ENCODE measurements at regions not wholly inside any gene's neighbourhood (a gene's known extent, or its start where the extent isn't known, plus 50 kb on each side); places are given as distances from the start of the nearest gene placed in this dataset.
A peak's percentile ranks its signal among the peaks of the same experiment; 100 is the strongest.
"Not testable (repeated sequence)": the region's sequence is repeated elsewhere in the genome, so short reads cannot be mapped to it uniquely, and the experiment has no call there.

- not testable (repeated sequence) for DNase-seq
These were observed 111.8 kb downstream of the FOXD4L6 start for GRCh38 chr9:41016699-41017098.

GRCh38 chr9:40999952-41000700, 128.4 kb downstream of the FOXD4L6 start:
- DNase-seq, result not testable (repeated sequence)

GRCh38 chr9:40995490-40995889, 133.0 kb downstream of the FOXD4L6 start:
- not testable (repeated sequence) for DNase-seq

GRCh38 chr9:40993842-40994241, 134.6 kb downstream of the FOXD4L6 start:
- DNase-seq, result not testable (repeated sequence)

- not testable (repeated sequence) for DNase-seq
These were observed 135.1 kb downstream of the FOXD4L6 start for GRCh38 chr9:40993375-40993774.

- not testable (repeated sequence) for DNase-seq
These were observed 136.0 kb downstream of the FOXD4L6 start for GRCh38 chr9:40992472-40992821.

GRCh38 chr9:40991741-40992471, 136.6 kb downstream of the FOXD4L6 start:
- peak; percentile 96 for DNase-seq

- DNase-seq, result not testable (repeated sequence)
These were observed 137.3 kb downstream of the FOXD4L6 start for GRCh38 chr9:40991100-40991740.

GRCh38 chr9:40986332-40986731, 142.1 kb downstream of the FOXD4L6 start:
- not testable (repeated sequence) for DNase-seq

GRCh38 chr9:40975351-40975750, 153.1 kb downstream of the FOXD4L6 start:
- DNase-seq, result not testable (repeated sequence)

GRCh38 chr9:40974912-40975311, 153.6 kb downstream of the FOXD4L6 start:
- DNase-seq, result not testable (repeated sequence)

- DNase-seq, result not testable (repeated sequence)
These were observed 156.7 kb downstream of the FOXD4L6 start for GRCh38 chr9:40971773-40972172.

GRCh38 chr9:40970340-40970739, 158.1 kb downstream of the FOXD4L6 start:
- DNase-seq, result not testable (repeated sequence)

- not testable (repeated sequence) for DNase-seq
These were observed 166.0 kb downstream of the FOXD4L6 start for GRCh38 chr9:40962461-40962860.

GRCh38 chr9:40951876-40952494, 176.5 kb downstream of the FOXD4L6 start:
- not testable (repeated sequence) for DNase-seq

- DNase-seq, result not testable (repeated sequence)
These were observed 182.3 kb downstream of the FOXD4L6 start for GRCh38 chr9:40946228-40946627.

- DNase-seq, result not testable (repeated sequence)
These were observed 185.8 kb downstream of the FOXD4L6 start for GRCh38 chr9:40942730-40943129.

GRCh38 chr9:40939888-40940209, 188.6 kb downstream of the FOXD4L6 start:
- not testable (repeated sequence) for DNase-seq

GRCh38 chr9:40939201-40939887, 189.1 kb downstream of the FOXD4L6 start:
- not testable (repeated sequence) for DNase-seq

- DNase-seq, result no peak
These were observed 193.1 kb downstream of the FOXD4L6 start for GRCh38 chr9:40935336-40935735.

- not testable (repeated sequence) for DNase-seq
These were observed 194.0 kb downstream of the FOXD4L6 start for GRCh38 chr9:40934480-40934879.

GRCh38 chr9:40930426-40930825, 198.1 kb downstream of the FOXD4L6 start:
- DNase-seq, result not testable (repeated sequence)

- not testable (repeated sequence) for DNase-seq
These were observed 199.0 kb downstream of the FOXD4L6 start for GRCh38 chr9:40929488-40929845.

Measured in activated naive CD4-positive, alpha-beta T cell treated with Interleukin-2 at 50 U/mL for 16 hours (primary cell).